ENCODE measurements at regions not wholly inside any gene's neighbourhood (a gene's known extent, or its start where the extent isn't known, plus 50 kb on each side); places are given as distances from the start of the nearest gene placed in this dataset.
"Not testable (repeated sequence)": the region's sequence is repeated elsewhere in the genome, so short reads cannot be mapped to it uniquely, and the experiment has no call there.

DNA sequence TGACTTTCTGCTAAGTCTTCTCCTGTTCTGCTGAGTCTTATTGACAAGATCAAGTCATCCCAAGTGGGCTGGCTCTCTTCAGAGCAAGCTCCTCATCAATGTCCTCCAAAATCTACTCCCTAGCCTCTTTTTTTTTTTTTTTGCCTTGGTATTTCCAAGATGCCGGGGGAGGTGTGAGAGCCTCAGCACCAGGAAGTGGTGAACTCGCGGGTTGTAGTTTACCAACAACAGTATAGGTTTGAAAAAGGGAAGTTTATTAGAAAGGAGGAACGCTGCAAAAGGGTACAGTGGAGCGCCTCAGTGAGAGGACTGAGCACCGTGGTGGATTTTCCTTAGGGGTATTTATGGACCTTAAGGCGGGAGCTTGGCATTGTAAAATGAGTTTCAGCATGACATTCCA, 94.3 kb upstream of the SGO1 start:
- Histone ChIP-seq H3K4me3 (no peak overlapping the region), H3K27ac (no peak overlapping the region), H3K4me2 (no peak overlapping the region), H3K4me1 (no peaks in the 10 kb centered on the region), H3K9me3 (no peaks in the 10 kb centered on the region)
- TF ChIP-seq ZC3H11A (IDR thresholded peaks at IDR 0.05) (no peak), NPAS2 (CRISPR knock-in tag; IDR thresholded peaks at IDR 0.05; ENCODE audit: borderline replicate concordance) (no peak), HOXB13 (CRISPR knock-in tag; IDR thresholded peaks at IDR 0.05; ENCODE audit: low read depth) (no peak), EHF (CRISPR knock-in tag; IDR thresholded peaks at IDR 0.05) (no peak), NR3C1 (IDR thresholded peaks at IDR 0.05) (no peak), EP300 (IDR thresholded peaks at IDR 0.05) (no peak), BHLHE40 (IDR thresholded peaks at IDR 0.05; ENCODE audit: low read depth, low read length) (no peak), ZSCAN20 (CRISPR knock-in tag; IDR thresholded peaks at IDR 0.05) (no peak), PHF8 (IDR thresholded peaks at IDR 0.05; ENCODE audit: borderline replicate concordance, low read depth) (no peak), MAZ (IDR thresholded peaks at IDR 0.05; ENCODE audit: borderline replicate concordance, low read depth, low read length) (no peak), FOSL2 (IDR thresholded peaks at IDR 0.05) (no peak), FOSL2 (CRISPR knock-in tag; IDR thresholded peaks at IDR 0.05) (no peak), TP53 (CRISPR knock-in tag; IDR thresholded peaks at IDR 0.05) (no peak), SMC3 (IDR thresholded peaks at IDR 0.05) (no peak), FOSB (CRISPR knock-in tag; IDR thresholded peaks at IDR 0.05) (no peak), HDAC2 (IDR thresholded peaks at IDR 0.05) (no peak), CBX8 (IDR thresholded peaks at IDR 0.05) (no peak)
- TF ChIP-seq, protein P1, sequence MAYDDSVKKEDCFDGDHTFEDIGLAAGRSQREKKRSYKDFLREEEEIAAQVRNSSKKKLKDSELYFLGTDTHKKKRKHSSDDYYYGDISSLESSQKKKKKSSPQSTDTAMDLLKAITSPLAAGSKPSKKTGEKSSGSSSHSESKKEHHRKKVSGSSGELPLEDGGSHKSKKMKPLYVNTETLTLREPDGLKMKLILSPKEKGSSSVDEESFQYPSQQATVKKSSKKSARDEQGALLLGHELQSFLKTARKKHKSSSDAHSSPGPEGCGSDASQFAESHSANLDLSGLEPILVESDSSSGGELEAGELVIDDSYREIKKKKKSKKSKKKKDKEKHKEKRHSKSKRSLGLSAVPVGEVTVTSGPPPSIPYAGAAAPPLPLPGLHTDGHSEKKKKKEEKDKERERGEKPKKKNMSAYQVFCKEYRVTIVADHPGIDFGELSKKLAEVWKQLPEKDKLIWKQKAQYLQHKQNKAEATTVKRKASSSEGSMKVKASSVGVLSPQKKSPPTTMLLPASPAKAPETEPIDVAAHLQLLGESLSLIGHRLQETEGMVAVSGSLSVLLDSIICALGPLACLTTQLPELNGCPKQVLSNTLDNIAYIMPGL (CRISPR knock-in tag; IDR thresholded peaks at IDR 0.05; ENCODE audit: borderline replicate concordance) = no peak
- ATAC-seq = no peak
- CTCF ChIA-PET = no interaction called here
- no peak for DNase-seq (ENCODE audit: low read depth in 1 of 2, low spot score in 1 of 2)
- WGBS (ENCODE audit: missing lambda C conversion rate) = 14% methylated on average over 7 of the region's 7 CpGs
- FAIRE-seq = no peak
- POLR2A ChIA-PET = no interaction called here

DNA sequence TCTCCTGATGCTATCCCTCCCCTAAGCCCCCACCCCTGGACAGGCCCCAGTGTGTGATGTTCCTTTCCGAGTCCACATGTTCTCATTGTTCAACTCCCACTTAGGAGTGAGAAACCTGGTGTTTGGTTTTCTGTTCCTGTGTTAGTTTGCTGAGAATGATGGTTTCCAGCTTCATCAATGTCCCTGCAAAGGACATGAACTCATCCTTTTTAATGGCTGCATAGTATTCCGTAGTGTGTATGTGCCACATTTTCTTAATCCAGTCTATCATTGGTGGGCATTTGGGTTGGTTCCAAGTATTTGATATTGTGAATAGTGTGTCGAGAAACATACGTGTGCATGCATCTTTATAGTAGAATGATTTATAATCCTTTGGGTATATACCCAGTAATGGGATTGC, 80.0 kb upstream of the SGO1 start:
- H3K4me2 ChIP-seq; DNase-seq (ENCODE audit: low read depth in 1 of 2, low spot score in 1 of 2); H3K9me3 ChIP-seq; FAIRE-seq; H3K4me3 ChIP-seq; ATAC-seq; CTCF ChIA-PET; H3K4me1 ChIP-seq; H3K27ac ChIP-seq; POLR2A ChIA-PET: not testable (repeated sequence)
- 24% methylated on average over 4 of the region's 4 CpGs for WGBS (ENCODE audit: missing lambda C conversion rate)

DNA sequence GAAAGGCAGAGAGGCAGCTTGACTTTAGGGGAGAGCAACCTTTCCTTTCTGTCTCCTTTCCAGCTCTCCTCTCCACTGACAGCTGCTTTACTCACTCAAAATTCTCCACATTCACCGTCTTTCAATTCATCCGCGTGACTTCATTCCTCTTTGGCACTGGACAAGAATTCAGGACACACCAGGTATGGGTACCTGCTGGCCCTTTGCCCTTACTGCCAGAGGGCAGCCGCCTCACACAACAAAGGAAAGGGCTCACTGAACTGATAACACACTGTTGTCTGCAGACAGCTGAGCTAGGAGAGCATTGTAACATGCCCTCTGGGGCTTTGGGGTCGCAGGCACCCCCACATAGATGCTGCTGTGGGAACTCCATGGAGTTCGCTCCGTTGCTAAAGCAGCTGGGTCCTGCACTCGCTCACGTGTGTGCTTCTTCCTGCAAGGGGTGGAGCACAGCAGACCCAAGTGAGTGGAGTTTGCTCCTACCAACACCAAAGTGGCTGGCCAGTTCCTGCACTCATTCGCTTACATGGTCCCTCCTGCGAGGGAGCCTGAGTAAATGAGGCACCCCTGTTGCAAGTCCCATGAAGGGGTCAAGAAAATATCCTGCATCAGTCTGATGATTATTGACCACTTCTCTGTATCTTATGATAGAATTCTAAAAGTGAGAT, 79.0 kb upstream of the SGO1 start:
- no peak overlapping the region for H3K27ac ChIP-seq
- 25% methylated on average over 11 of the region's 11 CpGs for WGBS (ENCODE audit: missing lambda C conversion rate)
- no peak overlapping the region for H3K4me2 ChIP-seq
- POLR2A ChIA-PET = no interaction called here
- no peak for DNase-seq (ENCODE audit: low read depth in 1 of 2, low spot score in 1 of 2)
- no peak for FAIRE-seq
- no peak for ATAC-seq
- CTCF ChIA-PET = no interaction called here
- no peak overlapping the region for H3K4me3 ChIP-seq
- H3K9me3 ChIP-seq = no peaks in the 10 kb centered on the region
- H3K4me1 ChIP-seq = no peaks in the 10 kb centered on the region
- TF ChIP-seq NPAS2 (CRISPR knock-in tag; IDR thresholded peaks at IDR 0.05; ENCODE audit: borderline replicate concordance) (no peak), SREBF2 (IDR thresholded peaks at IDR 0.05) (no peak), HDAC2 (IDR thresholded peaks at IDR 0.05) (no peak), RCOR1 (IDR thresholded peaks at IDR 0.05; ENCODE audit: low read depth, low read length) (no peak), ZSCAN20 (CRISPR knock-in tag; IDR thresholded peaks at IDR 0.05) (no peak), RFX5 (IDR thresholded peaks at IDR 0.05) (no peak), CBX2 (IDR thresholded peaks at IDR 0.05; ENCODE audit: borderline replicate concordance, low read depth) (no peak), HEYL (CRISPR knock-in tag; IDR thresholded peaks at IDR 0.05) (no peak), PHF8 (IDR thresholded peaks at IDR 0.05; ENCODE audit: borderline replicate concordance, low read depth) (no peak)
- TF ChIP-seq, protein P1 (CRISPR knock-in tag; IDR thresholded peaks at IDR 0.05; ENCODE audit: borderline replicate concordance) = no peak
- TF ChIP-seq, protein P2, sequence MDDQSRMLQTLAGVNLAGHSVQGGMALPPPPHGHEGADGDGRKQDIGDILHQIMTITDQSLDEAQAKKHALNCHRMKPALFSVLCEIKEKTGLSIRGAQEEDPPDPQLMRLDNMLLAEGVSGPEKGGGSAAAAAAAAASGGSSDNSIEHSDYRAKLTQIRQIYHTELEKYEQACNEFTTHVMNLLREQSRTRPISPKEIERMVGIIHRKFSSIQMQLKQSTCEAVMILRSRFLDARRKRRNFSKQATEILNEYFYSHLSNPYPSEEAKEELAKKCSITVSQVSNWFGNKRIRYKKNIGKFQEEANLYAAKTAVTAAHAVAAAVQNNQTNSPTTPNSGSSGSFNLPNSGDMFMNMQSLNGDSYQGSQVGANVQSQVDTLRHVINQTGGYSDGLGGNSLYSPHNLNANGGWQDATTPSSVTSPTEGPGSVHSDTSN (IDR thresholded peaks at IDR 0.05) = no peak

Data from A549 (cell line).